Trophoblast cell (in vitro differentiated cells and primary cell): ENCODE measurements at regions not wholly inside any gene's neighbourhood (a gene's known extent, or its start where the extent isn't known, plus 50 kb on each side); places are given as distances from the start of the nearest gene placed in this dataset.
"Not testable (repeated sequence)": the region's sequence is repeated elsewhere in the genome, so short reads cannot be mapped to it uniquely, and the experiment has no call there.

Source experiments
- DNase-seq, 2 donors: peaks; one replicate each; pipeline ENCODE4 v3.0.0-alpha.2; 2016
- H2AFZ ChIP-seq: 2 replicates; pipeline ENCODE4 v1.6.1; 2013; ENCODE audit warnings: low read length, moderate library complexity, mild to moderate bottlenecking; ENCODE audit not compliant: insufficient read depth, poor library complexity
- H2AK5ac ChIP-seq: 2 replicates; pipeline ENCODE4 v1.6.1; 2013; ENCODE audit warnings: mild to moderate bottlenecking, low read length
- H2BK120ac ChIP-seq: 2 replicates; pipeline ENCODE4 v1.6.1; 2013; ENCODE audit warnings: low read length, mild to moderate bottlenecking, moderate library complexity; ENCODE audit not compliant: insufficient read depth, poor library complexity
- H2BK12ac ChIP-seq: 2 replicates; pipeline ENCODE4 v1.6.1; 2013; ENCODE audit warnings: mild to moderate bottlenecking, low read length, moderate library complexity
- H2BK5ac ChIP-seq: 2 replicates; pipeline ENCODE4 v1.6.1; 2013; ENCODE audit warnings: low read length, low read depth, moderate library complexity, mild to moderate bottlenecking; ENCODE audit not compliant: poor library complexity
- H3K14ac ChIP-seq: 2 replicates; pipeline ENCODE4 v1.6.1; 2013; ENCODE audit warnings: mild to moderate bottlenecking, low read length
- H3K18ac ChIP-seq: 2 replicates; pipeline ENCODE4 v1.6.1; 2013; ENCODE audit warnings: mild to moderate bottlenecking, low read length
- H3K23ac ChIP-seq: 2 replicates; pipeline ENCODE4 v1.6.1; 2013; ENCODE audit warnings: low read length
- H3K27ac ChIP-seq: 2 replicates; pipeline ENCODE4 v1.5.1; 2013; ENCODE audit warnings: low read depth, mild to moderate bottlenecking, inconsistent platforms, low read length, moderate library complexity
- H3K27me3 ChIP-seq: 2 replicates; pipeline ENCODE4 v1.6.1; 2013; ENCODE audit warnings: inconsistent platforms, mild to moderate bottlenecking, low read length, moderate library complexity; ENCODE audit not compliant: insufficient read depth
- H3K36me3 ChIP-seq, 2 experiments: 1 replicate in 1 of 2; 2 replicates in 1 of 2; pipeline ENCODE4 v1.6.1; 2013; ENCODE audit warnings: low read length in 2 of 2, mild to moderate bottlenecking in 2 of 2, moderate library complexity in 1 of 2; ENCODE audit not compliant: insufficient read depth in 2 of 2, control insufficient read depth in 1 of 2
- H3K4ac ChIP-seq: 2 replicates; pipeline ENCODE4 v1.6.1; 2013; ENCODE audit warnings: low read depth, mild to moderate bottlenecking, low read length, moderate library complexity
- H3K4me1 ChIP-seq, 2 experiments: 1 replicate in 1 of 2; 2 replicates in 1 of 2; pipeline ENCODE4 v1.6.1; 2013; ENCODE audit warnings: low read length in 2 of 2, mild to moderate bottlenecking in 2 of 2, moderate library complexity in 1 of 2; ENCODE audit not compliant: insufficient read depth in 2 of 2, control insufficient read depth in 1 of 2
- H3K4me2 ChIP-seq: 2 replicates; pipeline ENCODE4 v1.6.1; 2013; ENCODE audit warnings: inconsistent platforms, mild to moderate bottlenecking, low read length, moderate library complexity
- H3K4me3 ChIP-seq: 2 replicates; pipeline ENCODE4 v1.5.1; 2013; ENCODE audit warnings: mild to moderate bottlenecking, low read depth, low read length, inconsistent platforms
- H3K79me1 ChIP-seq: one replicate; pipeline ENCODE4 v1.6.1; 2013; ENCODE audit warnings: low read length
- H3K79me2 ChIP-seq: 2 replicates; pipeline ENCODE4 v1.6.1; 2013; ENCODE audit warnings: low read length, mild to moderate bottlenecking; ENCODE audit not compliant: control insufficient read depth, insufficient read depth, poor library complexity
- H3K9ac ChIP-seq: 2 replicates; pipeline ENCODE4 v1.6.1; 2013; ENCODE audit warnings: mild to moderate bottlenecking, low read length
- H3K9me3 ChIP-seq: 2 replicates; pipeline ENCODE4 v1.6.1; 2013; ENCODE audit warnings: low read depth, mild to moderate bottlenecking, control low read depth, inconsistent platforms, low read length; ENCODE audit not compliant: insufficient read depth
- H4K12ac ChIP-seq: 2 replicates; pipeline ENCODE4 v1.6.1; 2013; ENCODE audit warnings: low read depth, mild to moderate bottlenecking, low read length, moderate library complexity
- H4K8ac ChIP-seq: 2 replicates; pipeline ENCODE4 v1.6.1; 2013; ENCODE audit warnings: low read depth, mild to moderate bottlenecking, low read length, moderate library complexity
- H4K91ac ChIP-seq: one replicate; pipeline ENCODE4 v1.6.1; 2013; ENCODE audit warnings: low read depth, mild to moderate bottlenecking, low read length, moderate library complexity
- WGBS: extraction: QIAGEN DNeasy Blood & Tissue Kit; methylation state at CpG from one replicate; pipeline ENCODE4 v1.1.7; 2013; ENCODE audit warnings: missing lambda C conversion rate; ENCODE audit not compliant: insufficient read length, insufficient coverage; ENCODE audit errors: extremely low coverage; 5-methylcytosine and 5-hydroxymethylcytosine counted together

GRCh38 chr11:67768001-67768730, 93.7 kb upstream of the ALDH3B2 start:
- H3K14ac ChIP-seq, H3K79me1 ChIP-seq, H3K4me2 ChIP-seq, H2AK5ac ChIP-seq, H3K27me3 ChIP-seq, DNase-seq, H3K4me3 ChIP-seq, H2AFZ ChIP-seq, H4K8ac ChIP-seq, H3K36me3 ChIP-seq, H4K91ac ChIP-seq, H2BK120ac ChIP-seq, H3K4me1 ChIP-seq, H2BK12ac ChIP-seq, H3K4ac ChIP-seq, H3K23ac ChIP-seq, H3K9ac ChIP-seq, H2BK5ac ChIP-seq, H4K12ac ChIP-seq, H3K27ac ChIP-seq, H3K79me2 ChIP-seq, H3K9me3 ChIP-seq, H3K18ac ChIP-seq: not testable (repeated sequence)
- no CpG with 5 or more reads among the region's 11 CpGs for WGBS

GRCh38 chr11:67761211-67761610, 86.8 kb upstream of the ALDH3B2 start:
- not testable (repeated sequence) for H3K9me3 ChIP-seq, H3K23ac ChIP-seq, H2BK12ac ChIP-seq, H2BK120ac ChIP-seq, H3K9ac ChIP-seq, H3K79me2 ChIP-seq, H3K18ac ChIP-seq, H3K79me1 ChIP-seq, H3K27ac ChIP-seq, H2BK5ac ChIP-seq, H4K12ac ChIP-seq, H3K36me3 ChIP-seq, H3K4ac ChIP-seq, H2AK5ac ChIP-seq, H3K14ac ChIP-seq, H3K27me3 ChIP-seq, H3K4me3 ChIP-seq, H3K4me2 ChIP-seq, H2AFZ ChIP-seq, DNase-seq, H4K91ac ChIP-seq, H4K8ac ChIP-seq
- no CpG with 5 or more reads among the region's 7 CpGs for WGBS
- H3K4me1 ChIP-seq = peaks cover 5 to 15% of the 10 kb centered on the region in 2 experiments

- H4K91ac ChIP-seq = peak overlapping the region; percentile 58
- H3K14ac ChIP-seq, H3K9ac ChIP-seq, H2AK5ac ChIP-seq, H3K79me1 ChIP-seq, H4K12ac ChIP-seq, H3K9me3 ChIP-seq, H3K4me2 ChIP-seq, H3K4me3 ChIP-seq, H3K4ac ChIP-seq, H3K23ac ChIP-seq, H2BK120ac ChIP-seq, H3K79me2 ChIP-seq, H3K27ac ChIP-seq, H3K27me3 ChIP-seq, H3K36me3 ChIP-seq, H2AFZ ChIP-seq, H4K8ac ChIP-seq, H3K18ac ChIP-seq, H2BK5ac ChIP-seq: not testable (repeated sequence)
- WGBS = no CpG with 5 or more reads among the region's 3 CpGs
- peaks cover 5 to 16% of the 10 kb centered on the region in 2 experiments for H3K4me1 ChIP-seq
- H2BK12ac ChIP-seq = peak overlapping the region; percentile 71
- peak in 1 of 2 donors; percentile 2 for DNase-seq
Measured at GRCh38 chr11:67759321-67759720, 84.9 kb upstream of the ALDH3B2 start.

GRCh38 chr11:67758467-67758866, 84.0 kb upstream of the ALDH3B2 start:
- not testable (repeated sequence) for H2AK5ac ChIP-seq, H3K27me3 ChIP-seq, H4K8ac ChIP-seq, H3K4ac ChIP-seq, H4K91ac ChIP-seq, H3K9ac ChIP-seq, H3K14ac ChIP-seq, DNase-seq, H3K18ac ChIP-seq, H2AFZ ChIP-seq, H3K9me3 ChIP-seq, H3K4me2 ChIP-seq, H3K79me2 ChIP-seq, H3K79me1 ChIP-seq, H3K23ac ChIP-seq, H3K36me3 ChIP-seq, H3K4me3 ChIP-seq, H2BK5ac ChIP-seq, H4K12ac ChIP-seq, H2BK120ac ChIP-seq
- Histone ChIP-seq H2BK12ac (peak overlapping the region; percentile 44), H3K27ac (peak overlapping the region; percentile 14), H3K4me1 (peaks cover 5 to 17% of the 10 kb centered on the region in 2 experiments)
- WGBS = no CpG with 5 or more reads among the region's 6 CpGs
